ENCODE measurements at regions not wholly inside any gene's neighbourhood (a gene's known extent, or its start where the extent isn't known, plus 50 kb on each side); places are given as distances from the start of the nearest gene placed in this dataset.
A peak's percentile ranks its signal among the peaks of the same experiment; 100 is the strongest.

DNA sequence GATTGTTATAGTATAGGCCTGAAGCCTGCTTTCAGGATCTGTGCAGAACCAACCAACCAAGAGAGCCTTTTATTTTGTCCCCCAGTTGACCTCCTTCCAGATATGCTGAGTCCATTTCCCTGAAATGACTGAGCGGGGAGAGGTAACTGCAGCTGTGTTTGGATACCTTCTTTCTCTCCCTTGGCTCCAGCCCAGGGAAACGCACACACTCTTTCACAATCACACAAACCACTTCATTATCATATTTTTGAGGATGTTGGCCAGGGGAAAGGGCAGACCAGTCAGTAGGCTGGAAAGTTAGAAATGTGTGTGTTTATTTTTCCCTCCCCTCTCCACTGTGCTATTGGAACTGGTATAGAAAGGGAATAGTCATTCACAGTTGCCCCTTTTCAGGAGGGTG, 417.7 kb upstream of the TBL1XR1 start:
- no peak overlapping the region for H3K18ac ChIP-seq (ENCODE audit: low read length)
- no CpG with 5 or more reads among the region's 2 CpGs for WGBS (ENCODE audit: extremely low coverage, insufficient coverage, insufficient read length)
- H3K4me1 ChIP-seq (ENCODE audit: control insufficient read depth in 1 of 2, insufficient read depth in 2 of 2, low read length in 2 of 2), result no peaks in the 10 kb centered on the region
- no peak overlapping the region for H3K4me2 ChIP-seq (ENCODE audit: low read length)
- no peak overlapping the region for H3K23ac ChIP-seq (ENCODE audit: low read length)
- H3K27ac ChIP-seq (ENCODE audit: low read depth, low read length), result no peak overlapping the region
- H3K27me3 ChIP-seq (ENCODE audit: insufficient read depth, low read length), result no peaks in the 10 kb centered on the region
- H3K36me3 ChIP-seq (ENCODE audit: control insufficient read depth in 1 of 2, insufficient read depth in 2 of 2, low read length in 2 of 2), result no peaks in the 10 kb centered on the region
- H4K8ac ChIP-seq (ENCODE audit: low read depth, low read length), result no peak overlapping the region
- no peak overlapping the region for H2AFZ ChIP-seq (ENCODE audit: insufficient read depth, low read length, poor library complexity)
- H2BK120ac ChIP-seq (ENCODE audit: insufficient read depth, low read length, poor library complexity), result no peak overlapping the region
- H2BK12ac ChIP-seq (ENCODE audit: low read length), result no peak overlapping the region
- H3K79me1 ChIP-seq (ENCODE audit: low read length), result peaks cover 2% of the 10 kb centered on the region
- no peak overlapping the region for H3K4me3 ChIP-seq (ENCODE audit: low read depth, low read length)
- H3K4ac ChIP-seq (ENCODE audit: low read depth, low read length), result no peak overlapping the region
- H2AK5ac ChIP-seq (ENCODE audit: low read length), result no peak overlapping the region
- H3K14ac ChIP-seq (ENCODE audit: low read length), result no peak overlapping the region
- no peaks in the 10 kb centered on the region for H3K9me3 ChIP-seq (ENCODE audit: insufficient read depth, low read depth, low read length)
- H3K79me2 ChIP-seq (ENCODE audit: control insufficient read depth, insufficient read depth, low read length, poor library complexity), result no peaks in the 10 kb centered on the region
- H4K91ac ChIP-seq (ENCODE audit: low read depth, low read length), result no peak overlapping the region
- no peak overlapping the region for H4K12ac ChIP-seq (ENCODE audit: low read depth, low read length)
- peak in 1 of 2 donors; percentile 21 for DNase-seq
- H2BK5ac ChIP-seq (ENCODE audit: low read depth, low read length, poor library complexity), result no peak overlapping the region
- H3K9ac ChIP-seq (ENCODE audit: low read length), result no peak overlapping the region

DNA sequence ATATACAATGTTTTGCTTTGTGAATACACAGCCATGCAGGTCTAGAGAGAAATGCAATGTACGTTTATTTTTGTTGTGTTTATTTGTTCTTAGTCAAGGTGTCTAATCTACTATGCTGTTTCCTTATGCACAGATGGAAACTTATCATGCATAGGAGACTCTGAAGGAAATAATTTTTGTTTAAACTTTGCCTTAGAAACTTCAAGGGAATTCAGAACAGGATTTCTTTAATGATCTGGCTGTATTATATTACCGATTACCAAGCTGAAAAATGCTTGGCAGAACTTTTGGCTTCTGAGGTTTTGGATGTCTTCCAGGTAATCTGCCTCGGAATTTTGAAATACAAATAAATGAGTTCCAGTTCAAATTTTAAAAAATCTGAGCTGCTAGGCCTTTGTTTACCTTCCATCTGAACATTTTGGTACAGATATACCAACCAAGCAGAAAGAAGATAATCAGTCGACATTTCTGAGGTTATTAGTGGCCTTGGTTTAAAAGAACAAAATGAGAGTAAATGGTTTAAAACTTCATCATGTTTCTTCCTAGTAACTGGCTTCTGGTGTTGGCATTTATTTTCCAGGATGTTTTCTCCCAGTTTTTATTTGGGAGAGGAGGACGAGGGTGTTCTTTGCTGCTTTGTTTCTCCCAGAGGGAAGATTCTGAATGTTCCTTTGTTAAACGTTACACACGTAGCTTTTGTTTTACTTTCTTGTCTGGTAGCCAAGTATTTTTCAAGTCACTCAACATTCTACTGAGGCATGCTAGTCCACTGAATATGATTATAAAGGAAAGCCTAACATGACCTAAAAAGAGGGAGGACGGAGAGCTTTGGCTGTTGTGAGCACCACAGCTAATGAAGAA, 421.8 kb upstream of the TBL1XR1 start:
- Histone ChIP-seq H3K36me3 (ENCODE audit: control insufficient read depth in 1 of 2, insufficient read depth in 2 of 2, low read length in 2 of 2) (no peaks in the 10 kb centered on the region), H2BK5ac (ENCODE audit: low read depth, low read length, poor library complexity) (no peak overlapping the region), H3K18ac (ENCODE audit: low read length) (no peak overlapping the region), H3K14ac (ENCODE audit: low read length) (no peak overlapping the region), H3K27me3 (ENCODE audit: insufficient read depth, low read length) (no peaks in the 10 kb centered on the region), H2AK5ac (ENCODE audit: low read length) (no peak overlapping the region), H3K79me2 (ENCODE audit: control insufficient read depth, insufficient read depth, low read length, poor library complexity) (no peaks in the 10 kb centered on the region), H2AFZ (ENCODE audit: insufficient read depth, low read length, poor library complexity) (no peak overlapping the region), H3K4me1 (ENCODE audit: control insufficient read depth in 1 of 2, insufficient read depth in 2 of 2, low read length in 2 of 2) (no peaks in the 10 kb centered on the region), H4K8ac (ENCODE audit: low read depth, low read length) (no peak overlapping the region), H3K4ac (ENCODE audit: low read depth, low read length) (no peak overlapping the region), H3K4me2 (ENCODE audit: low read length) (no peak overlapping the region), H3K4me3 (ENCODE audit: low read depth, low read length) (no peak overlapping the region), H3K27ac (ENCODE audit: low read depth, low read length) (no peak overlapping the region), H3K9me3 (ENCODE audit: insufficient read depth, low read depth, low read length) (no peaks in the 10 kb centered on the region), H3K79me1 (ENCODE audit: low read length) (peaks cover 2% of the 10 kb centered on the region), H2BK120ac (ENCODE audit: insufficient read depth, low read length, poor library complexity) (no peak overlapping the region), H3K23ac (ENCODE audit: low read length) (no peak overlapping the region), H4K91ac (ENCODE audit: low read depth, low read length) (no peak overlapping the region), H3K9ac (ENCODE audit: low read length) (no peak overlapping the region), H4K12ac (ENCODE audit: low read depth, low read length) (no peak overlapping the region), H2BK12ac (ENCODE audit: low read length) (no peak overlapping the region)
- DNase-seq, result no peak
- whole genome bisulfite sequencing (ENCODE audit: extremely low coverage, insufficient coverage, insufficient read length), result no CpG with 5 or more reads among the region's 8 CpGs

DNA sequence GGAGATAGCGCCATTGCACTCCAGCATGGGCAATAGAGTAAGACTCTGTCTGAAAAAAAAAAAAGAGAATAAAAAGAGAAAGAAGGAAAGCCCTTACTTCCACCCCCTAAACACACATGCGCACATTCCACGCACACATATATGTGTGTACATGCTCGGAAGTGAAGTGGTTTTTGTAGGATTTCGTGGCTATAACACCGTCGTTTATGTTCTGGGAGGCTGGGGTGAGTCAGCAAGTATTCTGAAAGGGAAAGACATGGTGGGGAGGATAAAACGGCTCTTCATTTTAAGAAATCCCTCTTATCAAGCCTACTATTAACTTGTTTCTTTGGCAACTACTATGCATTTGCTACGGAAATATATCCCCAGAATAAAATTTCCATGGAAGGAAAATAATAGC, 422.8 kb upstream of the TBL1XR1 start:
- no peak overlapping the region for H2BK12ac ChIP-seq (ENCODE audit: low read length)
- no peaks in the 10 kb centered on the region for H3K4me1 ChIP-seq (ENCODE audit: control insufficient read depth in 1 of 2, insufficient read depth in 2 of 2, low read length in 2 of 2)
- no peak overlapping the region for H2AFZ ChIP-seq (ENCODE audit: insufficient read depth, low read length, poor library complexity)
- no peaks in the 10 kb centered on the region for H3K36me3 ChIP-seq (ENCODE audit: control insufficient read depth in 1 of 2, insufficient read depth in 2 of 2, low read length in 2 of 2)
- H3K4me3 ChIP-seq (ENCODE audit: low read depth, low read length), result no peak overlapping the region
- H3K4me2 ChIP-seq (ENCODE audit: low read length), result no peak overlapping the region
- no peak overlapping the region for H2BK120ac ChIP-seq (ENCODE audit: insufficient read depth, low read length, poor library complexity)
- H3K9ac ChIP-seq (ENCODE audit: low read length), result no peak overlapping the region
- no peak overlapping the region for H2AK5ac ChIP-seq (ENCODE audit: low read length)
- no CpG with 5 or more reads among the region's 9 CpGs for WGBS (ENCODE audit: extremely low coverage, insufficient coverage, insufficient read length)
- no peak overlapping the region for H3K18ac ChIP-seq (ENCODE audit: low read length)
- H4K12ac ChIP-seq (ENCODE audit: low read depth, low read length), result no peak overlapping the region
- H3K79me2 ChIP-seq (ENCODE audit: control insufficient read depth, insufficient read depth, low read length, poor library complexity), result no peaks in the 10 kb centered on the region
- DNase-seq, result no peak
- H3K4ac ChIP-seq (ENCODE audit: low read depth, low read length), result no peak overlapping the region
- H3K9me3 ChIP-seq (ENCODE audit: insufficient read depth, low read depth, low read length), result no peaks in the 10 kb centered on the region
- H3K27me3 ChIP-seq (ENCODE audit: insufficient read depth, low read length), result no peaks in the 10 kb centered on the region
- no peak overlapping the region for H2BK5ac ChIP-seq (ENCODE audit: low read depth, low read length, poor library complexity)
- no peak overlapping the region for H4K91ac ChIP-seq (ENCODE audit: low read depth, low read length)
- no peak overlapping the region for H3K23ac ChIP-seq (ENCODE audit: low read length)
- H4K8ac ChIP-seq (ENCODE audit: low read depth, low read length), result no peak overlapping the region
- no peak overlapping the region for H3K14ac ChIP-seq (ENCODE audit: low read length)
- H3K27ac ChIP-seq (ENCODE audit: low read depth, low read length), result no peak overlapping the region
- peaks cover 2% of the 10 kb centered on the region for H3K79me1 ChIP-seq (ENCODE audit: low read length)

DNA sequence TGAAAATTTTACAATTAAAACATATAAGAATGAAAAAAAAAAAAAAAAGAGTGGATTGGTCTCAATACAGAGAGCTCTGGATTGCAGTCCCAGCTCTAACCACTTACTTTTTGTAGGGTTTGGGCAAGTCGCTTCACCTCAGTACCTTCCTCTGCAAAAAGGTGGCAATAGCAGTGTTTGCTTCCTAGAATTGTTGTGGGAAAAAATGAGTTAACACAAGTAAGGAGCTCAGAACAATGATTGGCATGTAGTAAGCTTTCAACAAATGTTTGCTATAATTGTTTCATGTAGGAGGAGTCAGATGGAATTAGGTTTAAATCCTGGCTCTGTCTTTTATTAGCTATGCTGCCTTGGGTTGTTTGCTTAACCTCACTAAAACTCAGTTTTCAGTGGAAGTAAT, 425.2 kb upstream of the TBL1XR1 start:
- no peak overlapping the region for H2BK5ac ChIP-seq (ENCODE audit: low read depth, low read length, poor library complexity)
- no peak overlapping the region for H3K4me2 ChIP-seq (ENCODE audit: low read length)
- no peak overlapping the region for H2BK120ac ChIP-seq (ENCODE audit: insufficient read depth, low read length, poor library complexity)
- no peaks in the 10 kb centered on the region for H3K4me1 ChIP-seq (ENCODE audit: control insufficient read depth in 1 of 2, insufficient read depth in 2 of 2, low read length in 2 of 2)
- H3K27me3 ChIP-seq (ENCODE audit: insufficient read depth, low read length), result no peaks in the 10 kb centered on the region
- H3K27ac ChIP-seq (ENCODE audit: low read depth, low read length), result no peak overlapping the region
- H3K79me2 ChIP-seq (ENCODE audit: control insufficient read depth, insufficient read depth, low read length, poor library complexity), result no peaks in the 10 kb centered on the region
- no peak overlapping the region for H3K14ac ChIP-seq (ENCODE audit: low read length)
- H2BK12ac ChIP-seq (ENCODE audit: low read length), result no peak overlapping the region
- H3K23ac ChIP-seq (ENCODE audit: low read length), result no peak overlapping the region
- DNase-seq, result no peak
- H3K4ac ChIP-seq (ENCODE audit: low read depth, low read length), result no peak overlapping the region
- peaks cover 2% of the 10 kb centered on the region for H3K79me1 ChIP-seq (ENCODE audit: low read length)
- WGBS (ENCODE audit: extremely low coverage, insufficient coverage, insufficient read length), result no CpG with 5 or more reads among the region's 1 CpG
- no peak overlapping the region for H4K8ac ChIP-seq (ENCODE audit: low read depth, low read length)
- H3K36me3 ChIP-seq (ENCODE audit: control insufficient read depth in 1 of 2, insufficient read depth in 2 of 2, low read length in 2 of 2), result no peaks in the 10 kb centered on the region
- H2AK5ac ChIP-seq (ENCODE audit: low read length), result no peak overlapping the region
- H2AFZ ChIP-seq (ENCODE audit: insufficient read depth, low read length, poor library complexity), result no peak overlapping the region
- H3K18ac ChIP-seq (ENCODE audit: low read length), result no peak overlapping the region
- H4K12ac ChIP-seq (ENCODE audit: low read depth, low read length), result no peak overlapping the region
- no peak overlapping the region for H4K91ac ChIP-seq (ENCODE audit: low read depth, low read length)
- H3K9ac ChIP-seq (ENCODE audit: low read length), result no peak overlapping the region
- H3K9me3 ChIP-seq (ENCODE audit: insufficient read depth, low read depth, low read length), result peaks cover 2% of the 10 kb centered on the region
- H3K4me3 ChIP-seq (ENCODE audit: low read depth, low read length), result no peak overlapping the region

Measured in trophoblast cell (in vitro differentiated cells and primary cell).